ENCODE measurements at regions not wholly inside any gene's neighbourhood (a gene's known extent, or its start where the extent isn't known, plus 50 kb on each side); places are given as distances from the start of the nearest gene placed in this dataset.

DNA sequence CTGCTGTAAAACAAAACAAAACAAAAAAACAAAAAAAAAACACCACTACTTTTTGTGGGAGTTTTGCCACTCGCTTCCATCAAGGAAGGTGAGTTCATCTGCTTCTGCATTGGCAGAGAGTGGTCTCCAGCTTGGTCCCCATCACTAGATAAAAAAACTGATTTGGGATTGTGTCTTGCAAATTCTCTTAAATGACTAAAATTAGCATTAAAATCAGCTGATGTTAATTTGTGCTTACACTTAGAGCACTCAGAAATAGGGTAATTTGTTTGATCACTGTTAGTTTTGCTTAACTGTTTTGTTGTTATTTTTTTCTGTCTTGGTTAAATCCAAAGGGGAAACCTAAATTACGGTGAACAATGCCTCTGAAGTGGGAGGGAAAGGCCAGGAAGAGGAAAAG is 1048.0 kb downstream of the LRFN5 start:
- H3K27me3 ChIP-seq (ENCODE audit: control insufficient read depth in 1 of 2, insufficient read depth in 2 of 2, low read length in 2 of 2): no peaks in the 10 kb centered on the region
- 61 to 62% methylated on average over 2 of the region's 2 CpGs for WGBS, 2 donors
- no peaks in the 10 kb centered on the region for H3K36me3 ChIP-seq (ENCODE audit: control insufficient read depth in 2 of 2, insufficient read depth in 2 of 2, low read length in 1 of 2)

DNA sequence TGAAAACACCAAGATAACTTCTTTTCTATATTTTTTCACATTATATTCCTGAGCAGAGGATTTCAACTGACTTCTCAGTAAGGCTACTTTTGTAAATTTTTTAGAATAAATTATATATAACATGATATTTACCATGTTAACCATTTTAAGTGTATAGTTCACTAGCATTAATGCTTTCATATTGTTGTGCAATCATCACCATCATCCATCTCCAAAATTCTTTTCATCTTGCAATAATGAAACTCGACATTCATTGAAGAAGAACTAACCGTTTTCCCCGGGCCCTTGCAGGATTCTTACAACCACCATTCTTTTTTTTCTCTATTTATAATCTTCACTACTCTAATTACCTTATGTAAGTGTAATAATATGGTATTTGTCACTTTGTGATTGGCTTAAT is 1036.1 kb downstream of the LRFN5 start:
- Histone ChIP-seq H3K27ac (ENCODE audit: low read depth in 2 of 2, low read length in 1 of 2) (no peak overlapping the region), H3K4me3 (ENCODE audit: low read depth in 1 of 2, low read length in 2 of 2) (no peak overlapping the region), H3K4me1 (ENCODE audit: control insufficient read depth in 2 of 2, insufficient read depth in 2 of 2, low read length in 1 of 2) (no peaks in the 10 kb centered on the region), H3K9me3 (ENCODE audit: control insufficient read depth in 2 of 2, insufficient read depth in 1 of 2, low read depth in 1 of 2, low read length in 1 of 2) (no peaks in the 10 kb centered on the region), H3K36me3 (ENCODE audit: control insufficient read depth in 2 of 2, insufficient read depth in 2 of 2, low read length in 1 of 2) (no peaks in the 10 kb centered on the region), H3K27me3 (ENCODE audit: control insufficient read depth in 1 of 2, insufficient read depth in 2 of 2, low read length in 2 of 2) (no peaks in the 10 kb centered on the region)
- 83 to 84% methylated on average over 3 of the region's 3 CpGs for whole genome bisulfite sequencing, 2 donors

More for the DNA sequence above, 1048.0 kb downstream of the LRFN5 start:
- Histone ChIP-seq H3K4me1 (ENCODE audit: control insufficient read depth in 2 of 2, insufficient read depth in 2 of 2, low read length in 1 of 2) (no peaks in the 10 kb centered on the region), H3K4me3 (ENCODE audit: low read depth in 1 of 2, low read length in 2 of 2) (no peak overlapping the region), H3K27ac (ENCODE audit: low read depth in 2 of 2, low read length in 1 of 2) (no peak overlapping the region), H3K9me3 (ENCODE audit: control insufficient read depth in 2 of 2, insufficient read depth in 1 of 2, low read depth in 1 of 2, low read length in 1 of 2) (no peaks in the 10 kb centered on the region)

- Histone ChIP-seq H3K9me3 (ENCODE audit: control insufficient read depth in 2 of 2, insufficient read depth in 1 of 2, low read depth in 1 of 2, low read length in 1 of 2) (no peaks in the 10 kb centered on the region), H3K27me3 (ENCODE audit: control insufficient read depth in 1 of 2, insufficient read depth in 2 of 2, low read length in 2 of 2) (no peaks in the 10 kb centered on the region), H3K36me3 (ENCODE audit: control insufficient read depth in 2 of 2, insufficient read depth in 2 of 2, low read length in 1 of 2) (no peaks in the 10 kb centered on the region), H3K4me1 (ENCODE audit: control insufficient read depth in 2 of 2, insufficient read depth in 2 of 2, low read length in 1 of 2) (no peaks in the 10 kb centered on the region), H3K27ac (ENCODE audit: low read depth in 2 of 2, low read length in 1 of 2) (no peak overlapping the region), H3K4me3 (ENCODE audit: low read depth in 1 of 2, low read length in 2 of 2) (no peak overlapping the region)
- 82 to 84% methylated on average over 6 of the region's 6 CpGs for WGBS, 2 donors
Observed at GRCh38 chr14:42633504-42634095, 1026.9 kb downstream of the LRFN5 start.

DNA sequence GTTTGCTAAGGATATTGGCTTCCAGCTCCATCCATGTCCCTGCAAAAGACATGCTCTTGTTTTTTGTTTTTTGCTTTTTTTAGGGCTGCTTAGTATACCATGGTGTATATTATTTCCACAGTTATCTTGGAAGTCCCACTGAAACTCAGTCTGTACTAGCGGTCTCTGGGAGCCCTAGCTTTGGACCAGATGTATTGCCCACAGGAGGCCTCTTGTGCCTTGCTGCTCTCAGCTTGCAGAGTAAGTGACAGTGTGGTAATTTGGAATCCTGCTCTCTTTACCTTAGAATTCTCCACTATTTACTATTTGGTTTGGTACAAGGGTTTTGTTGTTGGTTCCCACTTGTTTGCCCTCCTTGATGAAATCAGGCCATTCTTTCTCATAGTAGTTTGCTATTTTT is 1022.9 kb downstream of the LRFN5 start:
- H3K27me3 ChIP-seq (ENCODE audit: control insufficient read depth in 1 of 2, insufficient read depth in 2 of 2, low read length in 2 of 2): no peaks in the 10 kb centered on the region
- WGBS, 2 donors: 73 to 87% methylated on average over 1 of the region's 1 CpG

DNA sequence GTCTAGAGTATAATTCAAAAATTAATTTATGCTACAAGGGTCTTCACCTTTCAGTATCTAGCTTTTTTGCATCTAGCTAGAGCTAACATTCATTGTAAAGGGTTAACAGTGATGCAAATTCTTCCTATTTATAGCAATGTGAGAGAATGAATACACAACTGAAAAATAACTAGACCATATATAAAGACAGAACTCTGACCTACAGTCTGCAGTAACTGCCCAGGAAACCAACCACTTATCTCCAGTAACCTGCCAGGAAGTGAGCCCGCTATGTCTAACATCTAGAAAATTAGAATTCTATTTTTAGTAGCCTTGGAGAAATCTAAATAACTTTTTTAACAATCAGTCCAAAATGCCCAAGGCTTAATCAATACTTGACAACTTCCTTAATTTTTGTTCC is 1021.9 kb downstream of the LRFN5 start:
- H3K4me3 ChIP-seq (ENCODE audit: low read depth in 1 of 2, low read length in 2 of 2): no peak overlapping the region
- WGBS, 2 donors: 70 to 74% methylated on average over 1 of the region's 1 CpG
- H3K27me3 ChIP-seq (ENCODE audit: control insufficient read depth in 1 of 2, insufficient read depth in 2 of 2, low read length in 2 of 2): no peaks in the 10 kb centered on the region
- no peaks in the 10 kb centered on the region for H3K4me1 ChIP-seq (ENCODE audit: control insufficient read depth in 2 of 2, insufficient read depth in 2 of 2, low read length in 1 of 2)
- no peaks in the 10 kb centered on the region for H3K36me3 ChIP-seq (ENCODE audit: control insufficient read depth in 2 of 2, insufficient read depth in 2 of 2, low read length in 1 of 2)
- no peak overlapping the region for H3K27ac ChIP-seq (ENCODE audit: low read depth in 2 of 2, low read length in 1 of 2)
- no peaks in the 10 kb centered on the region for H3K9me3 ChIP-seq (ENCODE audit: control insufficient read depth in 2 of 2, insufficient read depth in 1 of 2, low read depth in 1 of 2, low read length in 1 of 2)

More for the DNA sequence above, 1022.9 kb downstream of the LRFN5 start:
- H3K36me3 ChIP-seq (ENCODE audit: control insufficient read depth in 2 of 2, insufficient read depth in 2 of 2, low read length in 1 of 2): no peaks in the 10 kb centered on the region
- no peaks in the 10 kb centered on the region for H3K9me3 ChIP-seq (ENCODE audit: control insufficient read depth in 2 of 2, insufficient read depth in 1 of 2, low read depth in 1 of 2, low read length in 1 of 2)
- no peak overlapping the region for H3K27ac ChIP-seq (ENCODE audit: low read depth in 2 of 2, low read length in 1 of 2)
- no peaks in the 10 kb centered on the region for H3K4me1 ChIP-seq (ENCODE audit: control insufficient read depth in 2 of 2, insufficient read depth in 2 of 2, low read length in 1 of 2)
- H3K4me3 ChIP-seq (ENCODE audit: low read depth in 1 of 2, low read length in 2 of 2): no peak overlapping the region

- Histone ChIP-seq H3K9me3 (ENCODE audit: control insufficient read depth in 2 of 2, insufficient read depth in 1 of 2, low read depth in 1 of 2, low read length in 1 of 2) (no peaks in the 10 kb centered on the region), H3K27me3 (ENCODE audit: control insufficient read depth in 1 of 2, insufficient read depth in 2 of 2, low read length in 2 of 2) (no peaks in the 10 kb centered on the region), H3K36me3 (ENCODE audit: control insufficient read depth in 2 of 2, insufficient read depth in 2 of 2, low read length in 1 of 2) (no peaks in the 10 kb centered on the region), H3K27ac (ENCODE audit: low read depth in 2 of 2, low read length in 1 of 2) (no peak overlapping the region), H3K4me3 (ENCODE audit: low read depth in 1 of 2, low read length in 2 of 2) (no peak overlapping the region), H3K4me1 (ENCODE audit: control insufficient read depth in 2 of 2, insufficient read depth in 2 of 2, low read length in 1 of 2) (no peaks in the 10 kb centered on the region)
Observed at GRCh38 chr14:42626986-42627385, 1020.3 kb downstream of the LRFN5 start.

DNA sequence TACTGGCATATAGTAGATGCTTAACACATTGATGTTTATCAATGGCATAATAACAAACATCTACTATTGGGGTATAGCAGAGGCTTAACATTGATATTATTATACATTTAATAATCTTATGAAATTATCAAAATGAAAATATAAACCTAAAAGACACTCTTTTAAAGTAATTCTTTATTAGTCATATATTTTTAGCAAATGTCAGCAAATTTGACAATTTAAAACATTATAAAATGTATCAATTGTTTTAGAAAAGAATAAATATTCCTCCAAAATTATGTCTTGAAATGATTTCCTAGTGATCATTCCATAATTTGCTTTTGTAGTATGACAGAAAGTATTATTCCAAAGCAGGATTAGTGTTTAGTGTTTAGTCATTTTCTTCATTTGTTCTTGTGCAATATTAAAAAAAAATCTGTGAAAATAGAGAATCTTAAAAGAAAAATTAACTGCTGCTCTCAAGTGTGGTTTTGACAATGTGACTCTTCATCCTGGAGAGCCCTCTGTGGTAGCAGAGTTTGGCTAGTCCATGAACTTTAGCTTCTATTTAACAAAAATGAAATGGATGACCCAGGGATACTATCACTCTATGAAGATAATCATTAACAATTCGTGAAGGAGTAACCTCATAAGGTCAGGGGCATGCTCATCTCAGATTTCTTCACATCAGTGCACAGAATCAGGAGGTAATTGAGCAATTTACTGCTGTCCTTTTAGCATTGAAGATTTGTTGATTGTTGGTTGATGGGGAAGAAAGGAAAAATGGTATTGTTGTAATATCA is 1018.5 kb downstream of the LRFN5 start:
- H3K27me3 ChIP-seq (ENCODE audit: control insufficient read depth in 1 of 2, insufficient read depth in 2 of 2, low read length in 2 of 2): no peaks in the 10 kb centered on the region
- H3K9me3 ChIP-seq (ENCODE audit: control insufficient read depth in 2 of 2, insufficient read depth in 1 of 2, low read depth in 1 of 2, low read length in 1 of 2): no peaks in the 10 kb centered on the region
- WGBS, 2 donors: 22 to 38% methylated on average over 1 of the region's 1 CpG
- H3K36me3 ChIP-seq (ENCODE audit: control insufficient read depth in 2 of 2, insufficient read depth in 2 of 2, low read length in 1 of 2): no peaks in the 10 kb centered on the region
- H3K4me3 ChIP-seq (ENCODE audit: low read depth in 1 of 2, low read length in 2 of 2): no peak overlapping the region
- H3K27ac ChIP-seq (ENCODE audit: low read depth in 2 of 2, low read length in 1 of 2): no peak overlapping the region
- no peaks in the 10 kb centered on the region for H3K4me1 ChIP-seq (ENCODE audit: control insufficient read depth in 2 of 2, insufficient read depth in 2 of 2, low read length in 1 of 2)

- WGBS, 2 donors: 66% methylated on average over 1 of the region's 1 CpG
- Histone ChIP-seq H3K27me3 (ENCODE audit: control insufficient read depth in 1 of 2, insufficient read depth in 2 of 2, low read length in 2 of 2) (no peaks in the 10 kb centered on the region), H3K27ac (ENCODE audit: low read depth in 2 of 2, low read length in 1 of 2) (no peak overlapping the region), H3K9me3 (ENCODE audit: control insufficient read depth in 2 of 2, insufficient read depth in 1 of 2, low read depth in 1 of 2, low read length in 1 of 2) (no peaks in the 10 kb centered on the region), H3K36me3 (ENCODE audit: control insufficient read depth in 2 of 2, insufficient read depth in 2 of 2, low read length in 1 of 2) (no peaks in the 10 kb centered on the region), H3K4me1 (ENCODE audit: control insufficient read depth in 2 of 2, insufficient read depth in 2 of 2, low read length in 1 of 2) (no peaks in the 10 kb centered on the region), H3K4me3 (ENCODE audit: low read depth in 1 of 2, low read length in 2 of 2) (no peak overlapping the region)
Observed at GRCh38 chr14:42617005-42617404, 1010.3 kb downstream of the LRFN5 start.

- Histone ChIP-seq H3K4me1 (ENCODE audit: control insufficient read depth in 2 of 2, insufficient read depth in 2 of 2, low read length in 1 of 2) (no peaks in the 10 kb centered on the region), H3K27me3 (ENCODE audit: control insufficient read depth in 1 of 2, insufficient read depth in 2 of 2, low read length in 2 of 2) (no peaks in the 10 kb centered on the region), H3K4me3 (ENCODE audit: low read depth in 1 of 2, low read length in 2 of 2) (no peak overlapping the region), H3K9me3 (ENCODE audit: control insufficient read depth in 2 of 2, insufficient read depth in 1 of 2, low read depth in 1 of 2, low read length in 1 of 2) (no peaks in the 10 kb centered on the region), H3K36me3 (ENCODE audit: control insufficient read depth in 2 of 2, insufficient read depth in 2 of 2, low read length in 1 of 2) (no peaks in the 10 kb centered on the region), H3K27ac (ENCODE audit: low read depth in 2 of 2, low read length in 1 of 2) (no peak overlapping the region)
- WGBS, 2 donors: 82 to 83% methylated on average over 3 of the region's 3 CpGs
Observed at GRCh38 chr14:42606839-42607238, 1000.2 kb downstream of the LRFN5 start.

- H3K27ac ChIP-seq (ENCODE audit: low read depth in 2 of 2, low read length in 1 of 2): no peak overlapping the region
- H3K27me3 ChIP-seq (ENCODE audit: control insufficient read depth in 1 of 2, insufficient read depth in 2 of 2, low read length in 2 of 2): no peaks in the 10 kb centered on the region
- 60 to 82% methylated on average over 1 of the region's 1 CpG for whole genome bisulfite sequencing, 2 donors
- H3K4me3 ChIP-seq (ENCODE audit: low read depth in 1 of 2, low read length in 2 of 2): no peak overlapping the region
- no peaks in the 10 kb centered on the region for H3K36me3 ChIP-seq (ENCODE audit: control insufficient read depth in 2 of 2, insufficient read depth in 2 of 2, low read length in 1 of 2)
- no peaks in the 10 kb centered on the region for H3K9me3 ChIP-seq (ENCODE audit: control insufficient read depth in 2 of 2, insufficient read depth in 1 of 2, low read depth in 1 of 2, low read length in 1 of 2)
- H3K4me1 ChIP-seq (ENCODE audit: control insufficient read depth in 2 of 2, insufficient read depth in 2 of 2, low read length in 1 of 2): no peaks in the 10 kb centered on the region
Observed at GRCh38 chr14:42602336-42602845, 995.7 kb downstream of the LRFN5 start.

All from esophagus (tissue), 2 donors.